Epithelial cell of esophagus (primary cell): ENCODE measurements at regions not wholly inside any gene's neighbourhood (a gene's known extent, or its start where the extent isn't known, plus 50 kb on each side); places are given as distances from the start of the nearest gene placed in this dataset.
"Not testable (repeated sequence)": the region's sequence is repeated elsewhere in the genome, so short reads cannot be mapped to it uniquely, and the experiment has no call there.

Experiments used
- DNase-seq: peaks from one replicate; pipeline ENCODE4 v3.0.0; 2010; ENCODE audit warnings: low read depth
- H3K4me3 ChIP-seq: 2 replicates; pipeline ENCODE4 v1.5.1; 2011; ENCODE audit warnings: mild to moderate bottlenecking, low read length, control low read depth
- TF ChIP-seq, protein P1 (sequence below): IDR thresholded peaks from 2 replicates; pipeline ENCODE4 v1.5.1; 2011; ENCODE audit warnings: low read depth, mild to moderate bottlenecking, low read length, control low read depth, inconsistent platforms; ENCODE audit not compliant: insufficient read depth; ENCODE audit errors: missing control alignments

DNA sequence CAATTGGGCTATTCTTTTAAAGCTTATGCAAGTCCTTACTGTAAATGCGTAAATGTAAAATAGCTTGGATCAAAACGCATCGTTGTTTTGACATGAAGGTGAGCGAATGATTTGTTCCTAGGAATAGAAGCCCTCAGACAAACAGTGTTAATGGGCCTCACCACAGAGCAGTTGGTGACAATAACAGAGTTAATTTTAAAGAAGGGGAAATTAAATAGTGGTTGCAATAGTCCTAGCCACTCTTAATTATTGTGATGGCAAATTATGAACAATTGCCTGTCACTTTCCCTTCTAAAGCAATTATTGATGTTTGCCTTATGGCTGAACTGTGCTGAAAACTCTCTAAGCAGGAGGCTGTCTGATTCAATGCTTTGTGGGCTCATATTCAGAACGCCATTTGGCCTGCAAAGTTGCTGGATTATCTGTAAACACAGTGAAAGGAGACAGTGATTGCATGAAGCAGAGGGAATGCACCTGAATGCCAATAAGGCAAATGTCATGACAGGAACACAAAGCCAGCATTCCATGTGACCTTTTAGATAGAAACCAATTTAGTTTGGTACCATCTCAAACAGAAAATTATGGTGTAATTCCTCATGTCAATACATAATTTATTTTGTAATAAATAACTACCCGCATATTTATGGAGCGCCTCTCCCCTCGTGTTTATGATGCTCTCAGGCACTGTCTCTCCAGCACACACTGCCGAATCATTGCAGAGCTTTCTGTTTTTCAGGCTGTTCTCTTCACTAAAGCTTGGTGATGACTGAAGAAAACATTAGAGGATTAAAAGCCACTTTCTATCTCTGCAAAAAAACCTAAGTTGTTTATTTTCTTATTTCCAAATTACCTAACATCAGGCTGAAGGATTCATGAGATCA is 387.5 kb downstream of the HACE1 start:
- TF ChIP-seq, protein P1, sequence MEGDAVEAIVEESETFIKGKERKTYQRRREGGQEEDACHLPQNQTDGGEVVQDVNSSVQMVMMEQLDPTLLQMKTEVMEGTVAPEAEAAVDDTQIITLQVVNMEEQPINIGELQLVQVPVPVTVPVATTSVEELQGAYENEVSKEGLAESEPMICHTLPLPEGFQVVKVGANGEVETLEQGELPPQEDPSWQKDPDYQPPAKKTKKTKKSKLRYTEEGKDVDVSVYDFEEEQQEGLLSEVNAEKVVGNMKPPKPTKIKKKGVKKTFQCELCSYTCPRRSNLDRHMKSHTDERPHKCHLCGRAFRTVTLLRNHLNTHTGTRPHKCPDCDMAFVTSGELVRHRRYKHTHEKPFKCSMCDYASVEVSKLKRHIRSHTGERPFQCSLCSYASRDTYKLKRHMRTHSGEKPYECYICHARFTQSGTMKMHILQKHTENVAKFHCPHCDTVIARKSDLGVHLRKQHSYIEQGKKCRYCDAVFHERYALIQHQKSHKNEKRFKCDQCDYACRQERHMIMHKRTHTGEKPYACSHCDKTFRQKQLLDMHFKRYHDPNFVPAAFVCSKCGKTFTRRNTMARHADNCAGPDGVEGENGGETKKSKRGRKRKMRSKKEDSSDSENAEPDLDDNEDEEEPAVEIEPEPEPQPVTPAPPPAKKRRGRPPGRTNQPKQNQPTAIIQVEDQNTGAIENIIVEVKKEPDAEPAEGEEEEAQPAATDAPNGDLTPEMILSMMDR: no peak
- no peak overlapping the region for H3K4me3 ChIP-seq
- no peak for DNase-seq

DNA sequence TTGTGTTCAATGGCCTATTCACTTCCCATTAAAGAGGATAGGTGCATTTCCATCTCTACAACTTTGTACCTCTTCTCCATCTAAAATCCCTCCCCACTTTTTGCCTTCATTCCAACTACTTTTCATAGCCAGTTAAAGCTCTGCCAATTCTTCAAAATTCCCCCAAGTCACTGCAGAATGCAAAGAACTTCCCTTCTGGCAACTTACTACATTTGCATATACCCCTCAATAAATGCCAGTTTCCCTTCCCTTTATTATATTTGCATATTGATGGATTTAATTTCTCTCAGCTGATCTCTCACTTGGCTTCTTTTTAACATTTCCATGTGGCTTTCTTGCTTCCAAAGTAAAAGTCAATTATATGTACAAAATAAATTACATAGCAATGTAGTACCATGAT is 393.4 kb downstream of the HACE1 start:
- DNase-seq: no peak
- H3K4me3 ChIP-seq: no peak overlapping the region
- TF ChIP-seq, protein P1: no peak

DNA sequence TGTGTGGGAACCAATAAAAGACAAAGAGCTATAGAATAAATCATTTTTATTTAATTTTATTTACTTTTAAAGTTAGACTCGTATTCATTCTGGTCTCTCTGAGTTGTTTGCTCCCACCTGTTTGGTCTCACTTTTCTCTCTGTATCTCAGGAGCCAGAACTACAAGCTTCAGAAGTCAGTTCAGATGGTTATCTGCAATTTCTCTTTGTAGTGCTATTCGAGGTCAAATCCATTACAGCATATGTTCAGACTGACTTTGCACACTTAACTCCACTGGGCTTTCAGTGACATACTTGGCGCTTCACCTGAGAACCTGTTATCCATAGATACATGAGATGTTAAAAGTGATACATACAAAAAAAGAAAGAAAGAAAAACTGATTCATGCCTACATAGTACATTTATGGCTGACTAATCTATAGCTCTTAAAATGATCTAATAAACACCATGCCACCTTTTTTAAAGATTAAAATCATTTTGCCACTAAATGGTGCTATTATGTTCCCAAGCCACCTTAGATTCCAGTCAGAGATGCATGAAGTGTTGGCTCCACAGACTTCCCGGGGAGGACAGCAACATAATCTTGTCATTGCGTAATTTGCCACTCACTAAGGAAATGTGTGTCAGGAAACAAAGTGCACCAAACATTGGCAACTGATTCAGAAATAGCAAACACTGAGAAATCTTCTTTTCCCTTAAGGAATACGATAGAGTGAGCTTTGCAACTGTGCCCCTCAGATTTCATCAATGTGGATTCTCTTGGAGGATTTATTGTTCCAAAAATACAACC is 396.7 kb downstream of the HACE1 start:
- TF ChIP-seq, protein P1: no peak
- DNase-seq: peak; percentile 17
- no peak overlapping the region for H3K4me3 ChIP-seq

DNA sequence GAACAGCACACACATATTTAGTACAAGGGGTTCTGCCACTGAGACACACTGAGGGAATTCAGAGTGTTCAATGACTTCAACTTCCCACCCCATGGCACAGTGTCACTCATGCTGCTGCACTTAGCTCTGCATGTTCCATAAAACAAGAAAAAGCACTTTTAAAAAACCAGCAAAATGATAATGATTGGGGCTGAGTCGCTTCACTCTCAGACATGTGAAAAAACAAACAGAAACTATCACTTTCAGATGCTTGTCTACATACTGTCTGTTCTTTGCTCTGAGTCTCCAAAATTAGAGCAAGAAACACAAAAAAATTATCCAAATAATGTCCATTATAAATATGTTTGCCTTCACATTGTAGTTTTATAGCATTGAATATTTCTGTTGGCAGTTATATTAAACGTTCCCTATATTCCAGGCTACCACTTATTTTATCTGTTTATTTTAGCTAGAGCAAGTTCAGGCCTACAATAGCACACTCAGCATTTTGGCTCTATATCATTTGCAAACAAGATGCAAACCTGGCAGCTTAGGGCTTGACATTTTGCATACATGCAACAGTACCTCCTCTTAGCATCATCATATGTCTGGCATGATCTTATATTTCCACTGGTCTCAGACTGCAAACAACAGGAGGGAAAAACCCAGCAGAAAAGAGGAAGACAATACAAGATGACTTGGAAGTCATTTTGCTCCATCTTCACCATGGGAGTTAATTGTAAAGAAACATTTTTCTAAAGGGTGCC is 398.8 kb downstream of the HACE1 start:
- no peak overlapping the region for H3K4me3 ChIP-seq
- no peak for DNase-seq
- TF ChIP-seq, protein P1: no peak

DNA sequence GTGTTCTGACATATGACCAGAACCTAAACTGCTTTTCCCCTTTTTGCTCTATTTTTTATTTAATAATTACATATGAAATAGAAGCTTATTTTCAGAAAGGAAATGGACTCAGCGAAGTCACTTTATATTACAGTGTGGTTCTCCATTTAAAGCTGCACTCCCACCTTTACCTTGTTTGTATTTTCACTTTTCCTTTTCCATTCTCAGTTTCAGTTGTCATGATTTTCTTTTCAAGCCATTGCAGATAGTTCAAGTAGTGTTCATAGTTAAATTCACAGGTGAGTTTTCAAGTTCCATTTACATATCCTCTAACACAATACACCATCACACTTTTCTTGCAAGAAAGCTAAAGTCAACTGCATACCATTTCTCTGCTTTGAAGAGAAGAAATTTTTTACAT is 400.2 kb downstream of the HACE1 start:
- TF ChIP-seq, protein P1: no peak
- no peak for DNase-seq
- H3K4me3 ChIP-seq: no peak overlapping the region

DNA sequence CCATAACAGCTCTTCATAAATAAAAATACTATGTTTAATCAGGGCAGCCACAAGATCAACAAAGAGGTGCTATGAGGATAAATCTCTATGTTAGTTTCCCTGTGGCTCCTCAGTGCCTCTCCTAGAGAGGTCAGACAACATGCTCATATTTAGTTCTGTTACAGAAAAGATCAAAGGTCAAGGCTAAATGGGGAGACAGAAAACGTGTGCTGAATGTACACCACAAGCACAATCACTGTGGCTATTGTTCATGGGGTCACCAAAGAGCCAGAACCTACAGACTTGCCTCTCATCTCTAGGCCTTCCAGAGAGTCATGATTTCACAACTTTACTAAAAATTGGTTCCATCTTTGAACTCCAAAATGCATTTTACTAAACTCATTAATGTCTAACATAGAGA is 409.8 kb downstream of the HACE1 start:
- TF ChIP-seq, protein P1: no peak
- no peak overlapping the region for H3K4me3 ChIP-seq
- DNase-seq: no peak

DNA sequence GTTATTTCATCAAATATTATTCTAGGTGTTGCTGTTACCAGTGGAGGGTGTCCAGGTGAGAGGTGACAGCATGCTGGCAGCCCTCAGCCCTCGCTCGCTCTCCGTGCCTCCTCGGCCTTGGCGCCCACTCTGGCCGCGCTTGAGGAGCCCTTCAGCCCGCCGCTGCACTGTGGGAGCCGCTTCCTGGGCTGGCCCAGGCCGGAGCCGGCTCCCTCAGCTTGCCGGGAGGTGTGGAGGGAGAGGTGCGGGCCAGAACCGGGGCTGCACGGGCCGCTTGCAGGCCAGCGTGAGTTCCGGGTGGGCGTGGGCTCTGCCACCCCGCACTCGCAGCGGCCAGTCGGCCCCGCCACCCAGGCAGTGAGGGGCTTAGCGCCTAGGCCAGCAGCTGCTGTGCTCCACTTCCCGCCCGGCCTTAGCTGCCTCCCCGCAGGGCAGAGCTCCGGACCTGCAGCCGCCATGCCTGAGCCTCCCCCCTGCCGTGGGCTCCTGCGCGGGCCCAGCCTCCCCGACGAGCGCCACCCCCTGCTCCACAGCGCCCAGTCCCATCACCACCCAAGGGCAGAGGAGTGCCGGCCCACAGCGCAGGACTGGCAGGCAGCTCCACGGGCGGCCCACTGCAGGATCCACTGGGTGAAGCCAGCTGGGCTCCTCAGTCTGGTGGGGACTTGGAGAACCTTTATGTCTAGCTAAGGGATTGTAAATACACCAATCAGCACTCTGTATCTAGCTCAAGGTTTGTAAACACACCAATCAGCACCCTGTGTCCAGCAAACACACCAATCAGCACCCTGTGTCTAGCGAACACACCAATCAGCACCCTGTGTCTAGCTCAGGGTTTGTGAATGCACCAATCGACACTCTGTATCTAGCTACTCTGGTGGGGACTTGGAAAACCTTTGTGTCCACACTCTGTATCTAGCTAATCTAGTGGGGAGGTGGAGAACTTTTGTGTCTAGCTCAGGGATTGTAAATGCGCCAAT is 413.3 kb downstream of the HACE1 start:
- H3K4me3 ChIP-seq, DNase-seq: not testable (repeated sequence)
